ENCODE measurements at regions not wholly inside any gene's neighbourhood (a gene's known extent, or its start where the extent isn't known, plus 50 kb on each side); places are given as distances from the start of the nearest gene placed in this dataset.

- in situ Hi-C loops (cut with HindIII; ENCODE audit: low pct_unique_long_range_greater_than_20kb, low sequenced_read_pairs) (no loop called here), intact Hi-C loops (cut with micrococcal nuclease; ENCODE audit: unreplicated experiment) (no loop called here)
- Histone ChIP-seq H3K4me1 (ENCODE audit: control insufficient read depth, insufficient read depth, low read length) (no peaks in the 10 kb centered on the region), H3K27me3 (ENCODE audit: control insufficient read depth, insufficient read depth, low read length) (no peaks in the 10 kb centered on the region), H3K9me3 (ENCODE audit: control insufficient read depth, insufficient read depth, low read depth, low read length) (no peaks in the 10 kb centered on the region), H3K27ac (ENCODE audit: low read length) (no peak overlapping the region), H3K36me3 (ENCODE audit: control insufficient read depth, insufficient read depth, low read length) (no peaks in the 10 kb centered on the region), H3K4me3 (ENCODE audit: low read depth in 2 of 2, low read length in 2 of 2) (no peak overlapping the region)
- CTCF ChIA-PET = no interaction called here
- DNase-seq (ENCODE audit: low read depth, low spot score) = no peak
- ATAC-seq = no peak
- POLR2A ChIA-PET = no interaction called here
- BruUV-seq (replicated peaks) = no TSS peak
- TF ChIP-seq CTCF (IDR thresholded peaks at IDR 0.05) (peak; percentile 29; the same call in 1 of the 2 replicates), SIN3A (IDR thresholded peaks at IDR 0.05; ENCODE audit: borderline replicate concordance, insufficient read depth, low read depth, low read length) (no peak), POLR2AphosphoS5 (IDR thresholded peaks at IDR 0.05; ENCODE audit: low read depth, low read length) (no peak), TCF7L2 (IDR thresholded peaks at IDR 0.05; ENCODE audit: low read depth, low read length) (no peak)
Measured at GRCh38 chr20:11716239-11716944, 201.3 kb upstream of the BTBD3 start.

- no peaks in the 10 kb centered on the region for H3K27me3 ChIP-seq (ENCODE audit: control insufficient read depth, insufficient read depth, low read length)
- no peak overlapping the region for H3K27ac ChIP-seq (ENCODE audit: low read length)
- POLR2A ChIA-PET = no interaction called here
- intact Hi-C loops (cut with micrococcal nuclease; ENCODE audit: unreplicated experiment) (no loop called here), in situ Hi-C loops (cut with HindIII; ENCODE audit: low pct_unique_long_range_greater_than_20kb, low sequenced_read_pairs) (no loop called here)
- DNase-seq (ENCODE audit: low read depth, low spot score) = no peak
- H3K4me3 ChIP-seq (ENCODE audit: low read depth in 2 of 2, low read length in 2 of 2) = no peak overlapping the region
- no peaks in the 10 kb centered on the region for H3K4me1 ChIP-seq (ENCODE audit: control insufficient read depth, insufficient read depth, low read length)
- no peak for TF ChIP-seq SIN3A (IDR thresholded peaks at IDR 0.05; ENCODE audit: borderline replicate concordance, insufficient read depth, low read depth, low read length)
- no peak for TF ChIP-seq POLR2AphosphoS5 (IDR thresholded peaks at IDR 0.05; ENCODE audit: low read depth, low read length)
- no peak for TF ChIP-seq TCF7L2 (IDR thresholded peaks at IDR 0.05; ENCODE audit: low read depth, low read length)
- TF ChIP-seq, protein P1, sequence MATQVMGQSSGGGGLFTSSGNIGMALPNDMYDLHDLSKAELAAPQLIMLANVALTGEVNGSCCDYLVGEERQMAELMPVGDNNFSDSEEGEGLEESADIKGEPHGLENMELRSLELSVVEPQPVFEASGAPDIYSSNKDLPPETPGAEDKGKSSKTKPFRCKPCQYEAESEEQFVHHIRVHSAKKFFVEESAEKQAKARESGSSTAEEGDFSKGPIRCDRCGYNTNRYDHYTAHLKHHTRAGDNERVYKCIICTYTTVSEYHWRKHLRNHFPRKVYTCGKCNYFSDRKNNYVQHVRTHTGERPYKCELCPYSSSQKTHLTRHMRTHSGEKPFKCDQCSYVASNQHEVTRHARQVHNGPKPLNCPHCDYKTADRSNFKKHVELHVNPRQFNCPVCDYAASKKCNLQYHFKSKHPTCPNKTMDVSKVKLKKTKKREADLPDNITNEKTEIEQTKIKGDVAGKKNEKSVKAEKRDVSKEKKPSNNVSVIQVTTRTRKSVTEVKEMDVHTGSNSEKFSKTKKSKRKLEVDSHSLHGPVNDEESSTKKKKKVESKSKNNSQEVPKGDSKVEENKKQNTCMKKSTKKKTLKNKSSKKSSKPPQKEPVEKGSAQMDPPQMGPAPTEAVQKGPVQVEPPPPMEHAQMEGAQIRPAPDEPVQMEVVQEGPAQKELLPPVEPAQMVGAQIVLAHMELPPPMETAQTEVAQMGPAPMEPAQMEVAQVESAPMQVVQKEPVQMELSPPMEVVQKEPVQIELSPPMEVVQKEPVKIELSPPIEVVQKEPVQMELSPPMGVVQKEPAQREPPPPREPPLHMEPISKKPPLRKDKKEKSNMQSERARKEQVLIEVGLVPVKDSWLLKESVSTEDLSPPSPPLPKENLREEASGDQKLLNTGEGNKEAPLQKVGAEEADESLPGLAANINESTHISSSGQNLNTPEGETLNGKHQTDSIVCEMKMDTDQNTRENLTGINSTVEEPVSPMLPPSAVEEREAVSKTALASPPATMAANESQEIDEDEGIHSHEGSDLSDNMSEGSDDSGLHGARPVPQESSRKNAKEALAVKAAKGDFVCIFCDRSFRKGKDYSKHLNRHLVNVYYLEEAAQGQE (IDR thresholded peaks at IDR 0.05; ENCODE audit: insufficient read depth in 1 of 2, low read depth in 2 of 2, low read length in 1 of 2) = no peak
- TF ChIP-seq CTCF (IDR thresholded peaks at IDR 0.05) = no peak
- H3K9me3 ChIP-seq (ENCODE audit: control insufficient read depth, insufficient read depth, low read depth, low read length) = no peaks in the 10 kb centered on the region
- no TSS peak for BruUV-seq (replicated peaks)
- no peaks in the 10 kb centered on the region for H3K36me3 ChIP-seq (ENCODE audit: control insufficient read depth, insufficient read depth, low read length)
- CTCF ChIA-PET = no interaction called here
- ATAC-seq = no peak
Measured at GRCh38 chr20:11716945-11717248, 200.8 kb upstream of the BTBD3 start.

All from Panc1 (cell line).